Liver (tissue), 3 donors: ENCODE measurements at regions not wholly inside any gene's neighbourhood (a gene's known extent, or its start where the extent isn't known, plus 50 kb on each side); places are given as distances from the start of the nearest gene placed in this dataset.

ENCODE experiments used
- GABPA ChIP-seq, 2 donors: IDR thresholded peaks in 1 of 2; conservative IDR thresholded peaks in 1 of 2; 2 replicates each; pipeline ENCODE4 v1.6.1; 2016; ENCODE audit warnings: antibody characterized with exemption in 2 of 2, mild to moderate bottlenecking in 1 of 2, moderate library complexity in 1 of 2
- JUND ChIP-seq, 2 donors: IDR thresholded peaks; 2 replicates each; pipeline ENCODE4 v1.6.1; 2016; ENCODE audit warnings: antibody characterized with exemption in 2 of 2
- YY1 ChIP-seq: IDR thresholded peaks from 2 replicates; pipeline ENCODE4 v1.6.1; 2016; ENCODE audit warnings: antibody characterized with exemption, mild to moderate bottlenecking
- TF ChIP-seq, protein P1 (sequence below): fragments of 150-350 bp; IDR thresholded peaks from 2 replicates; pipeline ENCODE4 v1.5.1; 2017; ENCODE audit warnings: improper control_type of control experiment, low read depth, low read length; ENCODE audit not compliant: missing input control
- TF ChIP-seq, protein P2 (sequence below): IDR thresholded peaks from 2 replicates; pipeline ENCODE4 v1.6.1; 2016; ENCODE audit warnings: antibody characterized with exemption
- TF ChIP-seq, protein P3 (sequence below): IDR thresholded peaks from 2 replicates; pipeline ENCODE4 v1.6.1; 2016; ENCODE audit warnings: antibody characterized with exemption, mild to moderate bottlenecking
- donor health status: healthy.
- donor health status: healthy.

DNA sequence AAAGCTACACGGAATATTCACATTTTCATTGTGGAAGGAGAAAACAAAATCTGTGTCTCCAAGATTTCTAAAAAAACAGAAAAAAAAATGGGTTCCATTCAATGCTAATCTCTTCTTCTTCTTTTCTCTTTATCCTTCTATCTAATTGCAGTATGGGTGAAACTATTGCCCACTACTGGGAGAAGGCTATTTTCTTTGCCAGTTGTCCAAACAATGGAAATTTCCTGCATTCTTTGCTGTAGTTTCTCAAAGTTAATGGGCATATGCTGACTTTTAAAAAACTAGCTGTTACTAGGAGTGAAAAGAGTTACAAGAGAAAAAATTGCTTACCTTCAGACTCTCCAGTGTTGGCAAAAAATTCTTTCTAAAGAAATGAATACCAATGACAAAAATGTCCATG is 179.3 kb upstream of the ANKRD28 start:
- TF ChIP-seq, protein P1, sequence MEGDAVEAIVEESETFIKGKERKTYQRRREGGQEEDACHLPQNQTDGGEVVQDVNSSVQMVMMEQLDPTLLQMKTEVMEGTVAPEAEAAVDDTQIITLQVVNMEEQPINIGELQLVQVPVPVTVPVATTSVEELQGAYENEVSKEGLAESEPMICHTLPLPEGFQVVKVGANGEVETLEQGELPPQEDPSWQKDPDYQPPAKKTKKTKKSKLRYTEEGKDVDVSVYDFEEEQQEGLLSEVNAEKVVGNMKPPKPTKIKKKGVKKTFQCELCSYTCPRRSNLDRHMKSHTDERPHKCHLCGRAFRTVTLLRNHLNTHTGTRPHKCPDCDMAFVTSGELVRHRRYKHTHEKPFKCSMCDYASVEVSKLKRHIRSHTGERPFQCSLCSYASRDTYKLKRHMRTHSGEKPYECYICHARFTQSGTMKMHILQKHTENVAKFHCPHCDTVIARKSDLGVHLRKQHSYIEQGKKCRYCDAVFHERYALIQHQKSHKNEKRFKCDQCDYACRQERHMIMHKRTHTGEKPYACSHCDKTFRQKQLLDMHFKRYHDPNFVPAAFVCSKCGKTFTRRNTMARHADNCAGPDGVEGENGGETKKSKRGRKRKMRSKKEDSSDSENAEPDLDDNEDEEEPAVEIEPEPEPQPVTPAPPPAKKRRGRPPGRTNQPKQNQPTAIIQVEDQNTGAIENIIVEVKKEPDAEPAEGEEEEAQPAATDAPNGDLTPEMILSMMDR, result no peak
- TF ChIP-seq YY1 (no peak), GABPA (IDR thresholded peaks at IDR 0.05 in 1 of 2, conservative IDR thresholded peaks at IDR 0.05 in 1 of 2) (no peak), JUND (IDR thresholded peaks at IDR 0.05) (no peak)
- TF ChIP-seq, protein P2, sequence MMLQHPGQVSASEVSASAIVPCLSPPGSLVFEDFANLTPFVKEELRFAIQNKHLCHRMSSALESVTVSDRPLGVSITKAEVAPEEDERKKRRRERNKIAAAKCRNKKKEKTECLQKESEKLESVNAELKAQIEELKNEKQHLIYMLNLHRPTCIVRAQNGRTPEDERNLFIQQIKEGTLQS, result no peak
- TF ChIP-seq, protein P3, sequence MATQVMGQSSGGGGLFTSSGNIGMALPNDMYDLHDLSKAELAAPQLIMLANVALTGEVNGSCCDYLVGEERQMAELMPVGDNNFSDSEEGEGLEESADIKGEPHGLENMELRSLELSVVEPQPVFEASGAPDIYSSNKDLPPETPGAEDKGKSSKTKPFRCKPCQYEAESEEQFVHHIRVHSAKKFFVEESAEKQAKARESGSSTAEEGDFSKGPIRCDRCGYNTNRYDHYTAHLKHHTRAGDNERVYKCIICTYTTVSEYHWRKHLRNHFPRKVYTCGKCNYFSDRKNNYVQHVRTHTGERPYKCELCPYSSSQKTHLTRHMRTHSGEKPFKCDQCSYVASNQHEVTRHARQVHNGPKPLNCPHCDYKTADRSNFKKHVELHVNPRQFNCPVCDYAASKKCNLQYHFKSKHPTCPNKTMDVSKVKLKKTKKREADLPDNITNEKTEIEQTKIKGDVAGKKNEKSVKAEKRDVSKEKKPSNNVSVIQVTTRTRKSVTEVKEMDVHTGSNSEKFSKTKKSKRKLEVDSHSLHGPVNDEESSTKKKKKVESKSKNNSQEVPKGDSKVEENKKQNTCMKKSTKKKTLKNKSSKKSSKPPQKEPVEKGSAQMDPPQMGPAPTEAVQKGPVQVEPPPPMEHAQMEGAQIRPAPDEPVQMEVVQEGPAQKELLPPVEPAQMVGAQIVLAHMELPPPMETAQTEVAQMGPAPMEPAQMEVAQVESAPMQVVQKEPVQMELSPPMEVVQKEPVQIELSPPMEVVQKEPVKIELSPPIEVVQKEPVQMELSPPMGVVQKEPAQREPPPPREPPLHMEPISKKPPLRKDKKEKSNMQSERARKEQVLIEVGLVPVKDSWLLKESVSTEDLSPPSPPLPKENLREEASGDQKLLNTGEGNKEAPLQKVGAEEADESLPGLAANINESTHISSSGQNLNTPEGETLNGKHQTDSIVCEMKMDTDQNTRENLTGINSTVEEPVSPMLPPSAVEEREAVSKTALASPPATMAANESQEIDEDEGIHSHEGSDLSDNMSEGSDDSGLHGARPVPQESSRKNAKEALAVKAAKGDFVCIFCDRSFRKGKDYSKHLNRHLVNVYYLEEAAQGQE, result no peak
